GM12864 (cell line): ENCODE measurements at regions not wholly inside any gene's neighbourhood (a gene's known extent, or its start where the extent isn't known, plus 50 kb on each side); places are given as distances from the start of the nearest gene placed in this dataset.

Experiments
- DNase-seq: peaks from one replicate; pipeline ENCODE4 v3.0.0-alpha.2; 2011; ENCODE audit warnings: low read depth
- H3K4me3 ChIP-seq: 2 replicates; pipeline ENCODE4 v1.5.1; 2011; ENCODE audit warnings: mild to moderate bottlenecking, low read depth, low read length, control low read depth
- TF ChIP-seq, protein P1 (sequence below): IDR thresholded peaks from 2 replicates; pipeline ENCODE4 v1.5.1; 2011; ENCODE audit warnings: low read depth, mild to moderate bottlenecking, moderate library complexity, low read length, control low read depth, inconsistent platforms; ENCODE audit errors: missing control alignments

DNA sequence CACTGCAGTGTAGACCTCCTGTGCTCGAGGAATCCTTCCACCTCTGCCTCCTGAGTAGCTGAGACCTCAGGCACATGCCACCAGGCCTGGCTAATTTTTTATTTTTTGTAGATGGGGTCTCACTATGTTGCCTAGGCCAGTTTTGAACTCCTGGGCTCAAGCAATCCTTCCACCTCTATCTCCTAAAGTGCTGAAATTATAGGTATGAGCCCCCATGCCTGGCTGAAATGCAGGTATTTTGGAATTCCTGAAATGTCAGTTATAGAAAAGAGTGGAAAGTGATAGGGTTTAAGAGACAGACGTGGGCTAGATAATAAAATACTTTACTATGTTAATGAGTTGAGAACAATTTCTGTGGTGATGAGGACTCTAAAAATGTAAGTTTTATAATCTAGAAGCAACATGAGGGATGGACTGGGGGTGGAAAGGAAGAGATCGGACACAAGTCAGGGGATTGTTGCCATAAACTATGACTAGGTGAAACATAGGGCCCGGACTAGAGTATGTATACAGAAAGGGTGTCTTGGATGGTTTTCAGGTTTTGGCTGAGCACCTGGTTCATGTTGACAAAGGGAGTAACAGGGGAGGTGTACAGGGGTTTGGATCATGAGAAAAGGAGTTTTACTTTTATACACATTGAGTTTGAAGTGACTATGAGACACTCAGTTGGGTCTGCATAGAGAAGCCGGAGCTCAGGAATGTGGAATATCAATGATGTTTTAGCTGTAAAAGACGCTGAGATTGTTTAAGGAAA, 165.6 kb upstream of the STARD13 start:
- no peak for DNase-seq
- H3K4me3 ChIP-seq = no peak overlapping the region
- TF ChIP-seq, protein P1, sequence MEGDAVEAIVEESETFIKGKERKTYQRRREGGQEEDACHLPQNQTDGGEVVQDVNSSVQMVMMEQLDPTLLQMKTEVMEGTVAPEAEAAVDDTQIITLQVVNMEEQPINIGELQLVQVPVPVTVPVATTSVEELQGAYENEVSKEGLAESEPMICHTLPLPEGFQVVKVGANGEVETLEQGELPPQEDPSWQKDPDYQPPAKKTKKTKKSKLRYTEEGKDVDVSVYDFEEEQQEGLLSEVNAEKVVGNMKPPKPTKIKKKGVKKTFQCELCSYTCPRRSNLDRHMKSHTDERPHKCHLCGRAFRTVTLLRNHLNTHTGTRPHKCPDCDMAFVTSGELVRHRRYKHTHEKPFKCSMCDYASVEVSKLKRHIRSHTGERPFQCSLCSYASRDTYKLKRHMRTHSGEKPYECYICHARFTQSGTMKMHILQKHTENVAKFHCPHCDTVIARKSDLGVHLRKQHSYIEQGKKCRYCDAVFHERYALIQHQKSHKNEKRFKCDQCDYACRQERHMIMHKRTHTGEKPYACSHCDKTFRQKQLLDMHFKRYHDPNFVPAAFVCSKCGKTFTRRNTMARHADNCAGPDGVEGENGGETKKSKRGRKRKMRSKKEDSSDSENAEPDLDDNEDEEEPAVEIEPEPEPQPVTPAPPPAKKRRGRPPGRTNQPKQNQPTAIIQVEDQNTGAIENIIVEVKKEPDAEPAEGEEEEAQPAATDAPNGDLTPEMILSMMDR = no peak

GRCh38 chr13:33452873-33453517, 167.4 kb upstream of the STARD13 start:
- TF ChIP-seq, protein P1 = no peak
- DNase-seq = no peak
- no peak overlapping the region for H3K4me3 ChIP-seq

- DNase-seq = no peak
- TF ChIP-seq, protein P1 = no peak
- H3K4me3 ChIP-seq = no peak overlapping the region
These were observed 168.4 kb upstream of the STARD13 start for GRCh38 chr13:33453936-33454335.

DNA sequence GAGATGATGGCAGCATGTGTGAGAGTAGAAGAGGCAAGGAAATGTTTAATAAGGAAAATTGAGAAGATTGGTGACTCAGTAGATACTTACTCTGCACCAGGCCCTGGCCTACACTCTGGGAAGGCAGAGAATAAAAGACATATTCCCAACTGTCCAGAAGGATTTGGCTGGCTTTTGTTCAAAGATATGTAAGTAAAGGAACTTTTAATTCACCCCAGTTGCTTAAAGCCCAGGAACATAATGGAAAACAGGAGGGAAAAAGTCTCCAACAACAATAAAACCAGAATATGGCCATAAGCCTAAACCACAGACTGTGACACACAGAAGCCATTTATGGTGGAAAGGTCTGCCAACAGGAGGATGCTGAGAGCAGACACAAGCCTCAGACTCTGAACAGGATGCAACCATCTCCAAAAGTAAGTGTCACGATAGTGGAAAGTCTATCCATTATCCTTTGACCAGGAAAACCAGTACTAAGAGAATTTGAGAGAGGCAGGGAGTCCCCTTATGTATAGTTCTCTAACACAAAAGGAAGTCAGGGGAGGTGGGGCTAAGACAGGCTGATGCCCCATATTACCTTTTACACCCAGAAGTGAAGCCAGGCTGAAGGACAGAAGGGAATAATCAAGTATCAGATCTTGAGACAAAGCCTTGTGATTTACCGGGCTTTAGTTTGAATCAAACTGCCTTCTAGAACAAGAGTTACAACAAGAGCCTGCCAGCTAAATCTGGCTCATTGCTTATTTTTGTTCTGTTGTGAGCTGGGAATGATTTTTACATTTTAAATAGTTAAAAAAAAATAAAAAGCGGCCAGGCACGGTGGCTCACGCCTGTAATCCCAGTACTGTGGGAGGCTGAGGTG, 169.5 kb upstream of the STARD13 start:
- TF ChIP-seq, protein P1 = no peak
- no peak overlapping the region for H3K4me3 ChIP-seq
- no peak for DNase-seq

GRCh38 chr13:33459702-33460101, 174.1 kb upstream of the STARD13 start:
- no peak for DNase-seq
- no peak overlapping the region for H3K4me3 ChIP-seq
- TF ChIP-seq, protein P1 = no peak

DNA sequence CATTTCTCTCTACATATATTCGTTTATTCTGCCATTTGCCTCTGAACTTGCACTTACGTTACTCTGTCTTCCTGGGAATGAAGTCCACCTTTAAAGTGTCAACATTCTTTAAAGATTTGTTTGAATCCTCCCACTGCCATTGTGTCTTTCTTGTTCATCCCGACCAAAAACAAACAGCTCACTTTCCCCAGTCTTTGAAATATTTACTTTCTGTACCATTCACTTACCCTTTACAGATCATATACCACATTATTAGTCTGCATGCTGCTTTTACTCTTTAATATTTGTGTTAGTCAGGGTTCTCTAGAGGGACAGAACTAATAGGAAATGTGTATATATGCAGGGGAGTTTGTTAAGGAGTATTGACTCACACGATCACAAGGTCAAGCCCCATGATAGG, 176.6 kb upstream of the STARD13 start:
- DNase-seq = no peak
- H3K4me3 ChIP-seq = no peak overlapping the region
- TF ChIP-seq, protein P1 = no peak
